ENCODE measurements at regions not wholly inside any gene's neighbourhood (a gene's known extent, or its start where the extent isn't known, plus 50 kb on each side); places are given as distances from the start of the nearest gene placed in this dataset.

DNA sequence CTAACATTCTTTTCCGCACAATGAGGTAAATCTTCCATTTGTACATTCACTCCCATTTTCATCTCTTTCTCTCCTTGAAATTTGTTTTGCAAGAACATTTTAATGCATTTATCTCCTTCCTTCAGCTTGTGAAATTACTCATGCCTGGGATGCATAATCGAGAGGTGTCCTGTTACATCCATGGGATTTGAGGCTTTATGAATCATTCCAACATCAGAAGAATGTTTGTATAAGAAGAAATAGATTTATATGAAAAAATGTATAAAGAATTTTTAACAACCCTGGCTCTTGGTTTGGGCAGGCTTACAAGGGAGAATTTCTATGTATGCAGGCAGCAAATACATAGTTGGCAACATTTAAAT is 93.2 kb upstream of the MBNL1 start:
- CTCF ChIA-PET = no interaction called here
- TF ChIP-seq, protein P1, sequence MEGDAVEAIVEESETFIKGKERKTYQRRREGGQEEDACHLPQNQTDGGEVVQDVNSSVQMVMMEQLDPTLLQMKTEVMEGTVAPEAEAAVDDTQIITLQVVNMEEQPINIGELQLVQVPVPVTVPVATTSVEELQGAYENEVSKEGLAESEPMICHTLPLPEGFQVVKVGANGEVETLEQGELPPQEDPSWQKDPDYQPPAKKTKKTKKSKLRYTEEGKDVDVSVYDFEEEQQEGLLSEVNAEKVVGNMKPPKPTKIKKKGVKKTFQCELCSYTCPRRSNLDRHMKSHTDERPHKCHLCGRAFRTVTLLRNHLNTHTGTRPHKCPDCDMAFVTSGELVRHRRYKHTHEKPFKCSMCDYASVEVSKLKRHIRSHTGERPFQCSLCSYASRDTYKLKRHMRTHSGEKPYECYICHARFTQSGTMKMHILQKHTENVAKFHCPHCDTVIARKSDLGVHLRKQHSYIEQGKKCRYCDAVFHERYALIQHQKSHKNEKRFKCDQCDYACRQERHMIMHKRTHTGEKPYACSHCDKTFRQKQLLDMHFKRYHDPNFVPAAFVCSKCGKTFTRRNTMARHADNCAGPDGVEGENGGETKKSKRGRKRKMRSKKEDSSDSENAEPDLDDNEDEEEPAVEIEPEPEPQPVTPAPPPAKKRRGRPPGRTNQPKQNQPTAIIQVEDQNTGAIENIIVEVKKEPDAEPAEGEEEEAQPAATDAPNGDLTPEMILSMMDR (IDR thresholded peaks at IDR 0.05) = no peak
- TF ChIP-seq, protein P2, sequence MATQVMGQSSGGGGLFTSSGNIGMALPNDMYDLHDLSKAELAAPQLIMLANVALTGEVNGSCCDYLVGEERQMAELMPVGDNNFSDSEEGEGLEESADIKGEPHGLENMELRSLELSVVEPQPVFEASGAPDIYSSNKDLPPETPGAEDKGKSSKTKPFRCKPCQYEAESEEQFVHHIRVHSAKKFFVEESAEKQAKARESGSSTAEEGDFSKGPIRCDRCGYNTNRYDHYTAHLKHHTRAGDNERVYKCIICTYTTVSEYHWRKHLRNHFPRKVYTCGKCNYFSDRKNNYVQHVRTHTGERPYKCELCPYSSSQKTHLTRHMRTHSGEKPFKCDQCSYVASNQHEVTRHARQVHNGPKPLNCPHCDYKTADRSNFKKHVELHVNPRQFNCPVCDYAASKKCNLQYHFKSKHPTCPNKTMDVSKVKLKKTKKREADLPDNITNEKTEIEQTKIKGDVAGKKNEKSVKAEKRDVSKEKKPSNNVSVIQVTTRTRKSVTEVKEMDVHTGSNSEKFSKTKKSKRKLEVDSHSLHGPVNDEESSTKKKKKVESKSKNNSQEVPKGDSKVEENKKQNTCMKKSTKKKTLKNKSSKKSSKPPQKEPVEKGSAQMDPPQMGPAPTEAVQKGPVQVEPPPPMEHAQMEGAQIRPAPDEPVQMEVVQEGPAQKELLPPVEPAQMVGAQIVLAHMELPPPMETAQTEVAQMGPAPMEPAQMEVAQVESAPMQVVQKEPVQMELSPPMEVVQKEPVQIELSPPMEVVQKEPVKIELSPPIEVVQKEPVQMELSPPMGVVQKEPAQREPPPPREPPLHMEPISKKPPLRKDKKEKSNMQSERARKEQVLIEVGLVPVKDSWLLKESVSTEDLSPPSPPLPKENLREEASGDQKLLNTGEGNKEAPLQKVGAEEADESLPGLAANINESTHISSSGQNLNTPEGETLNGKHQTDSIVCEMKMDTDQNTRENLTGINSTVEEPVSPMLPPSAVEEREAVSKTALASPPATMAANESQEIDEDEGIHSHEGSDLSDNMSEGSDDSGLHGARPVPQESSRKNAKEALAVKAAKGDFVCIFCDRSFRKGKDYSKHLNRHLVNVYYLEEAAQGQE (IDR thresholded peaks at IDR 0.05; ENCODE audit: insufficient read depth in 1 of 2, low read depth in 2 of 2, low read length in 1 of 2) = no peak
- TF ChIP-seq POLR2AphosphoS5 (IDR thresholded peaks at IDR 0.05; ENCODE audit: low read depth, low read length) (no peak), TCF7L2 (IDR thresholded peaks at IDR 0.05; ENCODE audit: low read depth, low read length) (no peak), SIN3A (IDR thresholded peaks at IDR 0.05; ENCODE audit: borderline replicate concordance, insufficient read depth, low read depth, low read length) (no peak)
- no peak for DNase-seq (ENCODE audit: low read depth, low spot score)
- ATAC-seq = no peak
- no TSS peak for BruUV-seq (replicated peaks)
- H3K4me3 ChIP-seq (ENCODE audit: low read depth in 2 of 2, low read length in 2 of 2) = no peak overlapping the region
- POLR2A ChIA-PET = no interaction called here
- no peaks in the 10 kb centered on the region for H3K9me3 ChIP-seq (ENCODE audit: control insufficient read depth, insufficient read depth, low read depth, low read length)
- H3K27me3 ChIP-seq (ENCODE audit: control insufficient read depth, insufficient read depth, low read length) = no peaks in the 10 kb centered on the region
- intact Hi-C loops (cut with micrococcal nuclease; ENCODE audit: unreplicated experiment) = no loop called here
- no peaks in the 10 kb centered on the region; the same call in 1 of the 2 replicates for H3K4me1 ChIP-seq (ENCODE audit: control insufficient read depth, insufficient read depth, low read length)
- H3K36me3 ChIP-seq (ENCODE audit: control insufficient read depth, insufficient read depth, low read length) = no peaks in the 10 kb centered on the region
- in situ Hi-C loops (cut with HindIII; ENCODE audit: low pct_unique_long_range_greater_than_20kb, low sequenced_read_pairs) = no loop called here
- H3K27ac ChIP-seq (ENCODE audit: low read length) = no peak overlapping the region

DNA sequence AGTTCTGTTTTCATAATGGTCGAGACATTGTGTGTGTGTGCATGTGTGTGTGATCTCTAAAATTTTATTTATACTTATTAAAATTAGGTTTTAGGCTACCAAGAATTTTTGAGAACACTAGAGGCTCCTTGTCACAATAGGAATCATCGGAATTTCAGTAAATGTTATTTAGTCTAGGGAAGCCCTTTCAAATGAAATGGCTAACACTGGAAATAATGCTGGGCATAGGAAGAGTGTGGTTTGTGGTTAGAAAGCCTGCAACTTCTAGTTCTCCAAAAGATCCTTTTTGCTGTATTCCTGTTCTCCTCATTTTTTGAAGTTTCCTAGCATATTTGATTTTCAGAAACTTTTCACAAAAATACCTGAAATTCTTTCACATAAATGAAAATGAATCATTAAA is 92.5 kb upstream of the MBNL1 start:
- no TSS peak for BruUV-seq (replicated peaks)
- Histone ChIP-seq H3K27ac (ENCODE audit: low read length) (no peak overlapping the region), H3K9me3 (ENCODE audit: control insufficient read depth, insufficient read depth, low read depth, low read length) (no peaks in the 10 kb centered on the region), H3K36me3 (ENCODE audit: control insufficient read depth, insufficient read depth, low read length) (no peaks in the 10 kb centered on the region), H3K27me3 (ENCODE audit: control insufficient read depth, insufficient read depth, low read length) (no peaks in the 10 kb centered on the region), H3K4me3 (ENCODE audit: low read depth in 2 of 2, low read length in 2 of 2) (no peak overlapping the region), H3K4me1 (ENCODE audit: control insufficient read depth, insufficient read depth, low read length) (no peaks in the 10 kb centered on the region; the same call in 1 of the 2 replicates)
- ChIA-PET POLR2A (no interaction called here), CTCF (no interaction called here)
- no peak for ATAC-seq
- intact Hi-C loops (cut with micrococcal nuclease; ENCODE audit: unreplicated experiment) = no loop called here
- DNase-seq (ENCODE audit: low read depth, low spot score) = no peak
- TF ChIP-seq SIN3A (IDR thresholded peaks at IDR 0.05; ENCODE audit: borderline replicate concordance, insufficient read depth, low read depth, low read length) = no peak
- TF ChIP-seq, protein P2 (IDR thresholded peaks at IDR 0.05; ENCODE audit: insufficient read depth in 1 of 2, low read depth in 2 of 2, low read length in 1 of 2) = no peak
- no peak for TF ChIP-seq TCF7L2 (IDR thresholded peaks at IDR 0.05; ENCODE audit: low read depth, low read length)
- TF ChIP-seq POLR2AphosphoS5 (IDR thresholded peaks at IDR 0.05; ENCODE audit: low read depth, low read length) = no peak
- TF ChIP-seq, protein P1 (IDR thresholded peaks at IDR 0.05) = no peak
- in situ Hi-C loops (cut with HindIII; ENCODE audit: low pct_unique_long_range_greater_than_20kb, low sequenced_read_pairs) = no loop called here
